HEK293T (cell line): ENCODE measurements at regions not wholly inside any gene's neighbourhood (a gene's known extent, or its start where the extent isn't known, plus 50 kb on each side); places are given as distances from the start of the nearest gene placed in this dataset.

Source experiments
- BHLHE40 ChIP-seq: fragments of 450-650 bp; IDR thresholded peaks from 2 replicates; pipeline ENCODE4 v1.6.1; 2016; ENCODE audit warnings: mild to moderate bottlenecking, moderate library complexity, borderline replicate concordance
- CTBP1 ChIP-seq: fragments of 450-650 bp; IDR thresholded peaks from 2 replicates; pipeline ENCODE4 v1.6.1; 2016; ENCODE audit warnings: borderline replicate concordance
- FOXA1 ChIP-seq: fragments of 450-650 bp; IDR thresholded peaks from 2 replicates; pipeline ENCODE4 v1.6.1; 2016; ENCODE audit warnings: mild to moderate bottlenecking
- FOXK2 ChIP-seq: fragments of 450-650 bp; IDR thresholded peaks from 2 replicates; pipeline ENCODE4 v1.6.1; 2016; ENCODE audit warnings: mild to moderate bottlenecking
- FOXM1 ChIP-seq: fragments of 450-650 bp; IDR thresholded peaks from 2 replicates; pipeline ENCODE4 v1.6.1; 2017; ENCODE audit warnings: mild to moderate bottlenecking, borderline replicate concordance
- SP1 ChIP-seq: fragments of 450-650 bp; IDR thresholded peaks from 2 replicates; pipeline ENCODE4 v1.6.1; 2017
- SUZ12 ChIP-seq: fragments of 450-650 bp; IDR thresholded peaks from 2 replicates; pipeline ENCODE4 v1.6.1; 2016; ENCODE audit warnings: mild to moderate bottlenecking
- ZNF384 ChIP-seq: fragments of 450-650 bp; IDR thresholded peaks from 2 replicates; pipeline ENCODE4 v1.6.1; 2016

GRCh38 chr3:34676436-34676835, 878.0 kb downstream of the PDCD6IP start:
- no peak for TF ChIP-seq FOXK2
- no peak for TF ChIP-seq FOXM1
- no peak for TF ChIP-seq SP1
- no peak for TF ChIP-seq BHLHE40
- TF ChIP-seq SUZ12 = no peak
- no peak for TF ChIP-seq ZNF384
- TF ChIP-seq FOXA1 = no peak
- TF ChIP-seq CTBP1 = no peak
